GM12891 (cell line): ENCODE measurements at regions not wholly inside any gene's neighbourhood (a gene's known extent, or its start where the extent isn't known, plus 50 kb on each side); places are given as distances from the start of the nearest gene placed in this dataset.

Source experiments
- DNase-seq: peaks from one replicate; pipeline ENCODE4 v3.0.0; 2011; ENCODE audit warnings: low spot score; ENCODE audit not compliant: insufficient read length
- FAIRE-seq: peaks from 2 replicates; lab custom pipeline; 2011; peaks lifted over from hg19 to GRCh38; lab: Jason Lieb, UNC
- PAX5 ChIP-seq: IDR thresholded peaks from 2 replicates; pipeline ENCODE4 v1.6.1; 2011; ENCODE audit warnings: low read length, moderate library complexity, mild to moderate bottlenecking; ENCODE audit not compliant: insufficient read depth, severe bottlenecking
- POLR2A ChIP-seq: IDR thresholded peaks from 2 replicates; pipeline ENCODE4 v1.6.1; 2011; ENCODE audit warnings: low read depth, low read length, control low read depth
- POLR2AphosphoS5 ChIP-seq: IDR thresholded peaks from 2 replicates; pipeline ENCODE4 v1.6.1; 2011; ENCODE audit warnings: low read depth, low read length, control low read depth
- POU2F2 ChIP-seq: IDR thresholded peaks from 2 replicates; pipeline ENCODE4 v1.6.1; 2011; ENCODE audit warnings: low read depth, mild to moderate bottlenecking, control low read depth, low read length, moderate library complexity
- SPI1 ChIP-seq: IDR thresholded peaks from 2 replicates; pipeline ENCODE4 v1.6.1; 2011; ENCODE audit warnings: low read depth, low read length, control low read depth
- TAF1 ChIP-seq: IDR thresholded peaks from 2 replicates; pipeline ENCODE4 v1.6.1; 2011; ENCODE audit warnings: low read depth, low read length, control low read depth

DNA sequence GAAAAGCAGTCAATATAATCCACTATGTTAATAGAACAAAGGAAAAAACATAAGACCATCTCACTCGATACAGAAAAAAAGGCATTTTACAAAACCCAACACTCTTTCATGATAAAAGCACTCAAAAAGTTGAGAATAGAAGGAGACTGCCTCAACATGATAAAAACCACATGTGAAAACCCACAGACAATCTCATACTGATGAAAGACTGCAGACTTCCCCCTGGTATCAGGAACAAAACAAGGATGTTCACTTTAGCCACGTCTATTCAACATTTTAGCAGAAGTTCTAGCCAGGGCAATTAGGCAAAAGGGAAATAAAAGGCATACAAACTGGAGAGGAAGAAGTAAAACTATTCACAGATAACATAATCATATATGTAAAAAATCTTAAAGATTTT is 285.9 kb downstream of the EIPR1 start:
- DNase-seq (no peak), FAIRE-seq (no peak)
- TF ChIP-seq POLR2A (no peak), PAX5 (no peak), POU2F2 (no peak), SPI1 (no peak), POLR2AphosphoS5 (no peak)

DNA sequence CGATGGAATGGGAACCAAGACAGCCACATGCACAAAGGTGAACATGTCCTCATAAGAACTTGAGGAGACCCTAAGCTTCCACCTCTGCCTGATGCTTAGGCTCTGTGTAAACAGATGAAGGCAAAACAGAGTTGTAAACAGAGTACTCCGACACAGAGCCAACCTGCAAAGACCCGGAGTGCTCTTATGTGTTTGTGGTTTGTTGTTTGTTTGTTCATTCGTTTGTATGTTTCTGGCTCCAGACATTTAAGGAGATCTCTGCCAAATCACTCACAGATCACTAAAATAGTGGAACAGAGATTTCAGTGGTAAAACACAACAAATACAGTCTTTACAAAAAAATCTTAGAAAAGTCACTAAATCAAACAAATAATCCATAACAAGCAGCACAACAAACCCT is 294.9 kb downstream of the EIPR1 start:
- FAIRE-seq, result no peak
- no peak for TF ChIP-seq TAF1
- no peak for TF ChIP-seq POU2F2
- no peak for TF ChIP-seq POLR2A
- TF ChIP-seq SPI1, result no peak
- no peak for TF ChIP-seq PAX5
- no peak for TF ChIP-seq POLR2AphosphoS5

DNA sequence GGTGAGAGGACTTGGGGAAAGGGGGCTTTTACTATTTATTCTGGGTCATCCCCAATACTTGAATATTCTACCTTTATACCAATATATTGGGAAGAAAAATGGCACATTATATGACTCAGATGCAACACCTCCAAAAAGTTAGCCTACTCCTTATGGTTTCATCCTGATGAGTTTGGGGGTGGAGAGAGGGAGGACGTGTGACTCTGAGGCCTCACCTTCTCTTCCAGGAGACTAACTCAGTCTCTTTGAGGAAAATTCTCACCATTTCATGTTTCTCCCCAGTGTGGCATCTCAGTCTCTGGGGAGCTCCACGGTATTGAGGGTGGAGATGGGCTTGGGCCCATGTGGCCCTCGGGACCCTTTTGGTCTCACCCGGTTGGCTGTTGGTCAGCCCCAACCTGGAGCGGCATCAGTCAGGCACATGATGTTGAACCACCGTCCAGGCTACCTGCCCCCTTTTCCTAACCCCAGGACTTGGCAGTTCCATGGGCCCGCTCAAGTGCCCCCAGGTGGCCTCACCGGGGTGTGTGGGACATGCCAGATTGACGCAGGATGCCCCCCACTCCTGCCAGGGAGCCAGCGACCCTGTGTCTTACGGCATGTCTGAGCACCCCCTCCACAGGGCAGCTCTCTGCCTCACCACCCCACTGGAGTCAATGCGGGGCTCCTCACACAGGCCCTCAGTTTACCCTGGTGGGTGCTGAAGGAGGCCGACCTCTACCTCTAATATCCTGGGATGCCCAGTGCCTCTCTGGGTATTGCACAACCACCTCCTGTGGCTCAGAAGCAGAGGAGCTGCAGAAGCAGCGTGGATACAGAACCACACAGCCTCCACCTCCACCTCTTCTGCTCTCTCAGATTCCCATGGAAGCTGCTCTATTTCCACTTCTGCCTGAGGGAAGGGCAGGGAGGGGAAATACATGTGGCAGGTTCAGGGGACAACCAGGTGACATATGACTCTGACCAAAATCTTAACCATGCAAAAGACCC is 297.4 kb downstream of the EIPR1 start:
- no peak for TF ChIP-seq TAF1
- TF ChIP-seq PAX5, result no peak
- no peak for TF ChIP-seq POLR2A
- no peak for TF ChIP-seq POU2F2
- TF ChIP-seq POLR2AphosphoS5, result no peak
- no peak for TF ChIP-seq SPI1
- no peak for DNase-seq
- no peak for FAIRE-seq

More for the DNA sequence above, 294.9 kb downstream of the EIPR1 start:
- no peak for DNase-seq

DNA sequence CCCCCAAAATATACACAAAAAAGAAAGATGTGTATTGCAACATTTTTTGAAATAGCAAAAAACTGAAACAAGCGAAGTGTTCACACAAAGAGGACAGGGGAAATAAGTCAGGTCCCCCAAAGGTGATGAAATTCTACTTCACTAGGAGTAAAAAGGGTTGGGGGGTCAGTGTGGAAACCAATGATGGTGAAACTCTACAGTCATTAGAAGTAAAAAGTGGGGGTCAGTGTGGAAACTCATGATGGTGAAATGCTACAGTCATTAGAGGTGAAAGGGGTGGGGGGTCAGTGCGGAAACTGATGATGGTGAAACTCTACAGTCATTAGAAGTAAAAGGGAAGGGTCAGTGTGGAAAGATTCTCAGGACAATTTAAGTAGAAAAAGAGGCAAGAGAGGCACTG is 298.2 kb downstream of the EIPR1 start:
- no peak for FAIRE-seq

DNA sequence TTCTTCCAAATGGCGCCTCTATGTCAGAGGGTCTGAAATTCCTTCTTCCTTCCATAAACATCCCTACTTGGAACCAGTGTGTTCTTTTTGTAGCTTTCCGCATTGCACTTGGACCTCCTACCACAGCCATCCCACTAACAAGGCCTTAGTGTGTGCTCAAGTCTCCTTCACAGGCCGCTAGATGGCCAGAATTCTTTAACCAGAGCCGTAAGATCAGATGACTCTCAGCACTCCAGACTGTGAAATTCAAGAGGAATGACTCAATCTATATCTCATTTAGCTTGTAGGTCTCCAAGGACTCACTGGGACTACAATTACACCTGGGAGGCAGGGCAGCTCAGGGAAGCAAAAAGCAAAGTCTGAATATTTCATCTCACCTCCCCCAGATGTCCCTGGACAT is 298.9 kb downstream of the EIPR1 start:
- no peak for DNase-seq
- no peak for FAIRE-seq
- TF ChIP-seq SPI1, result no peak
- no peak for TF ChIP-seq POLR2AphosphoS5
- no peak for TF ChIP-seq POLR2A
- no peak for TF ChIP-seq TAF1
- no peak for TF ChIP-seq POU2F2
- TF ChIP-seq PAX5, result no peak

More for the DNA sequence above, 298.2 kb downstream of the EIPR1 start:
- no peak for DNase-seq
- no peak for TF ChIP-seq POU2F2
- TF ChIP-seq TAF1, result no peak
- no peak for TF ChIP-seq PAX5
- no peak for TF ChIP-seq SPI1
- no peak for TF ChIP-seq POLR2A
- TF ChIP-seq POLR2AphosphoS5, result no peak

DNA sequence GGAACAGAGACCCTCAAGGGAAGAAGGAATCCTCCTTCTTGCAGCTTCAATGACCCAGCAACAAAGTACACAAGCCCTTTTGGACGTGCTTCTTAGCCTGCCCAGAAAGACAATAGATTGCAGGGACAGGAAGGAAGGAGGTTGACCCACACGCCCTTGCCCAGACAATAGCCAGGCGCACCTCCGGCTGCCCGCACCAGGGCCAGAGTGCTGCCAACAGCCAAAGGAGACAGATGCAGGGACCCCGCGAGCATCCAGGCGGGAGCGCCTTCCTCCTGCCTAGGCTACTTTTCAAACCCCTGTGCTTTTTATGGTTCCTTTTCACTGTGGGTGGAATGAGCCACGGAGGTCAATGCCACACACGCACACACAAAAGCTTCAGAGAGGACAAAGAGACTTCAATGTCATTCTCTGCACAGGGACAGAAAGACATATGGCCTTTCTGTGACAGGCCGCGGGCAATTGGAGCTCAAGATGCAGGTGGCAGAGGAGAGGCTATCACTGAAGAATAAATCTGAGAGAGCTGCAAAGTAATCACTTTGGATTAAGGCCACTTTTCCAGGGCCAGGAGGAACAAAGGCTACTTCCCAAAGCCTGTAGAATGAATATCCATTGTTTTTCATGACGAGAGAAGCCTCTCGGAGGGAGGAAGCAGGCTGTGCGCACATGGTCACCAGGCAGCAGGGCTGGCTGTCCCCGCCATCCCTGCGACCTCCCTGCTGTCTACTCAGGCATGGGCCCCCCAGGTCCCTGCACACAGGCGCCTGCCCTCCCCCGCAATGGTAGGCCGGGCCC is 300.6 kb downstream of the EIPR1 start:
- DNase-seq, result no peak

DNA sequence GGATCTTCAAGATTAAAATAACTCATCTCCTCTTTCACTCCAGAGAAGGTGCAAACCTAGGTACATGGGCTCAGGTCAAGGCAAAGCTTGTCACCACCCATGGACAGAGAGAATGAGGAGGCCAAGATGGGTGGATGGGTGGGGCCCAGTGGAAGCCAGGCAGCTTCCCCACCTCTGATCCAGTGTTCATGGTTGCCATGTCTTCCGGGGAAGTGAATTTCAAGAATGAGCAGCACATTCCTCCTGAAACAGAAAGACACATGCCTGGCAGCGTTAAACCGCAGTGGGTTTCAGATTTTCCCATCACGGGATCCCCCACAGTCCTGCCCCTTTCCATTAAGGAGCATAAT is 301.7 kb downstream of the EIPR1 start:
- no peak for DNase-seq
- no peak for FAIRE-seq
- TF ChIP-seq PAX5, result no peak
- no peak for TF ChIP-seq POLR2AphosphoS5
- no peak for TF ChIP-seq SPI1
- no peak for TF ChIP-seq TAF1
- no peak for TF ChIP-seq POU2F2
- no peak for TF ChIP-seq POLR2A

More for the DNA sequence above, 300.6 kb downstream of the EIPR1 start:
- TF ChIP-seq POU2F2 (no peak), POLR2AphosphoS5 (no peak), SPI1 (no peak), PAX5 (no peak), TAF1 (no peak), POLR2A (no peak)
- no peak for FAIRE-seq

DNA sequence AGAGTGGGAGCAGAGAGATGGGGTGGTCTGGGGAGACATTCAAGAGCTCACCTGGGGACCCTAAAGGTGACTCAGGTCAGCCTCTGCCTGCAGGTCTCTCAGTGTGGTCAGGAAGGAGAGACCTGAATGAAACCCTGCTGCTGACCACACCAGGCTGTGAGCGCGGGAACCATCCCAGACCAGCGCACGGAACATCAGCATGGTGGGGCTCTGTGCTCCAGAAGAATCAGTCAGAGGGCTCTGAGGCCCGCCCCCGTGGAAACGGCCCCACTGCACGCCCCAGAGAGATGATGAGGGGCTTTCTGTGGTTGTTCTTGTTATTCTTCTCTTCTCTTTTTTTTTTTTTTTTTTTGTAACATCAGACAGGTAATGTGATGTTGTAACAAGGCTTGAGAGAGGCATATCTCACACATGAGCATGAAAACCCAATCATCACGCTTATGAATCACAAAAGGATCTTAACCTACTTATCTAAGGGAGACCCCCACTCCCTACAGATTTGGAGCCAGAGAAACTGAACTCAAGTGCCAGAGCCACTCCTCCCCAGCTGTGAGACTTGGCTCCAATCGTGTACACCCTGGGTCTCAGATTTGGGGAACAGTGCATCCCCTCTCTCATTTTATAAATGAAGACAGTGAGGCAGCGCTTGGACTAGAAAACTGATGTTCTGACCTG is 302.2 kb downstream of the EIPR1 start:
- no peak for TF ChIP-seq TAF1
- no peak for TF ChIP-seq PAX5
- no peak for TF ChIP-seq POLR2AphosphoS5
- no peak for TF ChIP-seq POU2F2
- TF ChIP-seq POLR2A, result no peak
- no peak for TF ChIP-seq SPI1

DNA sequence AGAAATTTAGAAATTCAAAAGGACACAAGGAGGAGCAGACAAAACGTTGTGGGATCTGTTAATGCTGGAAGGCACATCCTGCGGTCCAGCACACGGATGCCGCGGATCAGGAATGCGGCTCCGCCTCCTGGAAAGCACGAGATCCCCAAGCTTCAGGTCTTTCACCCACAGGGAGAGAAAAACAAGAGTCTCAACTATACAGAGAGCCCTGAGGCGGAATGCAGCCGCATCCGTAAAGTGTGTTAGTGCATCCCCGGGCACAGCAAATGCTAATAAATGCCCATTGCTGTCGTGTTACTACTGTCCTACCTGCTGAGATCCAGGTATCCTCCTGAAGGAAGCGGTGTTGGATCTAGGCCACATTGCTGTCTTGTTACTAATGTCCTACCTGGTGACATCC is 303.9 kb downstream of the EIPR1 start:
- TF ChIP-seq PAX5, result no peak
- no peak for TF ChIP-seq POLR2A
- TF ChIP-seq POU2F2, result no peak
- TF ChIP-seq SPI1, result no peak

More for the DNA sequence above, 302.2 kb downstream of the EIPR1 start:
- FAIRE-seq (no peak), DNase-seq (no peak)

More for the DNA sequence above, 303.9 kb downstream of the EIPR1 start:
- no peak for DNase-seq
- no peak for FAIRE-seq
